Neural progenitor cell (in vitro differentiated cells): ENCODE measurements at regions not wholly inside any gene's neighbourhood (a gene's known extent, or its start where the extent isn't known, plus 50 kb on each side); places are given as distances from the start of the nearest gene placed in this dataset.

ENCODE experiments used
- DNase-seq: peaks from one replicate; pipeline ENCODE4 v3.0.0-alpha.2; 2016; ENCODE audit warnings: low spot score
- H2AFZ ChIP-seq: fragments of 200-600 bp; sonication (generic); replicated peaks from 2 replicates; pipeline ENCODE4 v1.6.1; 2016; ENCODE audit warnings: antibody characterized with exemption
- H3F3A ChIP-seq: fragments of 200-600 bp; sonication (generic); 2 replicates; pipeline ENCODE4 v1.6.1; 2016; ENCODE audit warnings: antibody characterized with exemption, low read depth
- H3K27ac ChIP-seq: fragments of 200-600 bp; sonication (generic); 2 replicates; pipeline ENCODE4 v1.5.1; 2016; ENCODE audit warnings: mild to moderate bottlenecking
- H3K27me3 ChIP-seq: fragments of 200-600 bp; sonication (generic); 2 replicates; pipeline ENCODE4 v1.6.1; 2016; ENCODE audit warnings: mild to moderate bottlenecking, moderate library complexity
- H3K36me3 ChIP-seq: fragments of 200-600 bp; sonication (generic); 2 replicates; pipeline ENCODE4 v1.5.1; 2016
- H3K4me1 ChIP-seq: fragments of 200-600 bp; sonication (generic); 2 replicates; pipeline ENCODE4 v1.6.1; 2016; ENCODE audit warnings: mixed run types
- H3K4me2 ChIP-seq: fragments of 200-600 bp; sonication (generic); 2 replicates; pipeline ENCODE4 v1.6.1; 2016
- H3K4me3 ChIP-seq: fragments of 200-600 bp; sonication (generic); 2 replicates; pipeline ENCODE4 v1.5.1; 2016
- H3K79me2 ChIP-seq: fragments of 200-600 bp; sonication (generic); 2 replicates; pipeline ENCODE4 v1.6.1; 2016; ENCODE audit warnings: low read depth
- H3K9ac ChIP-seq: fragments of 200-600 bp; sonication (generic); 2 replicates; pipeline ENCODE4 v1.6.1; 2016
- H3K9me3 ChIP-seq: fragments of 200-600 bp; sonication (generic); 2 replicates; pipeline ENCODE4 v1.5.1; 2016; ENCODE audit warnings: low read depth
- H4K20me1 ChIP-seq: fragments of 200-600 bp; sonication (generic); 2 replicates; pipeline ENCODE4 v1.6.1; 2016; ENCODE audit warnings: low read depth
- H3K27ac Mint-ChIP-seq: 3 replicates; pipeline ENCODE4 v1.8.0; 2021; ENCODE audit warnings: mixed read lengths
- H3K27me3 Mint-ChIP-seq: 2 replicates; pipeline ENCODE4 v1.8.0; 2022; ENCODE audit warnings: low read depth, mild to moderate bottlenecking, inconsistent platforms, moderate library complexity, mixed read lengths; ENCODE audit not compliant: insufficient read depth
- H3K36me3 Mint-ChIP-seq: 3 replicates; pipeline ENCODE4 v1.8.0; 2021; ENCODE audit warnings: mixed read lengths
- H3K4me1 Mint-ChIP-seq: 3 replicates; pipeline ENCODE4 v1.8.0; 2021; ENCODE audit warnings: mixed read lengths
- H3K4me3 Mint-ChIP-seq: 3 replicates; pipeline ENCODE4 v1.8.0; 2021; ENCODE audit warnings: mild to moderate bottlenecking, moderate library complexity, mixed read lengths
- H3K9me3 Mint-ChIP-seq: 3 replicates; pipeline ENCODE4 v1.8.0; 2020; ENCODE audit warnings: mixed read lengths
- EZH2 ChIP-seq: fragments of 200-600 bp; sonication (generic); IDR thresholded peaks from 2 replicates; pipeline ENCODE4 v1.6.1; 2017; ENCODE audit warnings: antibody characterized with exemption, mild to moderate bottlenecking, moderate library complexity
- EZH2phosphoT487 ChIP-seq: fragments of 200-600 bp; sonication (generic); IDR thresholded peaks from 2 replicates; pipeline ENCODE4 v1.6.1; 2017; ENCODE audit warnings: antibody characterized with exemption
- TF ChIP-seq, protein P1 (sequence below): fragments of 200-600 bp; sonication (generic); IDR thresholded peaks from 2 replicates; pipeline ENCODE4 v1.5.1; 2017; ENCODE audit warnings: antibody characterized with exemption, mild to moderate bottlenecking

DNA sequence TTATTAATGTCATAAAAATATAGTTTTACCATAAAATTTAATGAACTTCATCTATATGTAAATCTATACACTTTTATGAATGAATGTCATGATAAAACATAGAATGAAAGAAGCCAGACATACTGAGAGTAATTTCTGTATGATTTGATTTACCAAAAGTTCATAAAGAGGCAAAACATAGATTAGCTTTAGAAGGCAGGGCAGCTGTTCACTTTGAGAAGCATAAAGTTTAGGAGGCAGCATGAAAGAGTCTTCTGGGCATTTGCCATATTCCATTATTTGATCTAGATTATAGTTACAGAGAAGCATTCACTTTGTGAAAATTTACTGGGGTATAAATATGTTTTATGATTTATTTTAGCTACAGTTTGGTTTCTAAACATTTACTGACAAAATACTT is 487.2 kb downstream of the ANKRD7 start:
- Mint-ChIP-seq H3K27ac (no peak overlapping the region), H3K27me3 (no peaks in the 10 kb centered on the region), H3K36me3 (no peaks in the 10 kb centered on the region), H3K4me1 (no peaks in the 10 kb centered on the region), H3K4me3 (no peak overlapping the region), H3K9me3 (no peaks in the 10 kb centered on the region)
- H3K79me2 ChIP-seq = no peaks in the 10 kb centered on the region
- no peak overlapping the region for H3K4me2 ChIP-seq
- no peaks in the 10 kb centered on the region for H3K27me3 ChIP-seq
- H3K9me3 ChIP-seq = no peaks in the 10 kb centered on the region
- H4K20me1 ChIP-seq = no peaks in the 10 kb centered on the region
- TF ChIP-seq, protein P1, sequence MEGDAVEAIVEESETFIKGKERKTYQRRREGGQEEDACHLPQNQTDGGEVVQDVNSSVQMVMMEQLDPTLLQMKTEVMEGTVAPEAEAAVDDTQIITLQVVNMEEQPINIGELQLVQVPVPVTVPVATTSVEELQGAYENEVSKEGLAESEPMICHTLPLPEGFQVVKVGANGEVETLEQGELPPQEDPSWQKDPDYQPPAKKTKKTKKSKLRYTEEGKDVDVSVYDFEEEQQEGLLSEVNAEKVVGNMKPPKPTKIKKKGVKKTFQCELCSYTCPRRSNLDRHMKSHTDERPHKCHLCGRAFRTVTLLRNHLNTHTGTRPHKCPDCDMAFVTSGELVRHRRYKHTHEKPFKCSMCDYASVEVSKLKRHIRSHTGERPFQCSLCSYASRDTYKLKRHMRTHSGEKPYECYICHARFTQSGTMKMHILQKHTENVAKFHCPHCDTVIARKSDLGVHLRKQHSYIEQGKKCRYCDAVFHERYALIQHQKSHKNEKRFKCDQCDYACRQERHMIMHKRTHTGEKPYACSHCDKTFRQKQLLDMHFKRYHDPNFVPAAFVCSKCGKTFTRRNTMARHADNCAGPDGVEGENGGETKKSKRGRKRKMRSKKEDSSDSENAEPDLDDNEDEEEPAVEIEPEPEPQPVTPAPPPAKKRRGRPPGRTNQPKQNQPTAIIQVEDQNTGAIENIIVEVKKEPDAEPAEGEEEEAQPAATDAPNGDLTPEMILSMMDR = no peak
- TF ChIP-seq EZH2 (no peak), EZH2phosphoT487 (no peak)
- DNase-seq = no peak
- no peak overlapping the region for H3K4me3 ChIP-seq
- H3K9ac ChIP-seq = no peak overlapping the region
- no peaks in the 10 kb centered on the region for H3K4me1 ChIP-seq
- no peaks in the 10 kb centered on the region for H3F3A ChIP-seq
- H3K36me3 ChIP-seq = no peaks in the 10 kb centered on the region
- H3K27ac ChIP-seq = no peak overlapping the region
- no peak overlapping the region for H2AFZ ChIP-seq

DNA sequence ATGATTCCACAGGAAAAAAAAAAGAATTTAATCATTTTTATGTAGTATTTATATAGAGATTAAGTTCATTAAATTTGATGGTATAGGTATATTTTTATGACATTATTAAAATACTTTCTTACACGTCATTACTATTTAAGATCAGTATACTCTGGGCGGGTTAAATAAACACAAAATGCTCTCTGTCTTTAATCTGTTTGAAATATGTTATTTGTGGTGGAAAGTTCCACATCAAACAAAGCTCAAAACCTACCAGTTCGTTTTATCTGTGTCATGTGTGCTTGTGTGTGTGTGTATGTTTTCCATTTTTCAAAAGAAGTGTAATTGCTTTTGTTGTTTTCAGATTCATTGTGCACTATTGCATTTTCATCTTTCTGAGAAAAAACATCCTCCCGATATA is 488.5 kb downstream of the ANKRD7 start:
- Histone ChIP-seq H3K36me3 (no peaks in the 10 kb centered on the region), H3K9me3 (no peaks in the 10 kb centered on the region), H2AFZ (no peak overlapping the region), H3F3A (no peaks in the 10 kb centered on the region), H3K9ac (no peak overlapping the region), H3K4me1 (no peaks in the 10 kb centered on the region), H3K4me2 (no peak overlapping the region), H3K27me3 (no peaks in the 10 kb centered on the region), H3K27ac (no peak overlapping the region), H3K79me2 (no peaks in the 10 kb centered on the region), H4K20me1 (no peaks in the 10 kb centered on the region), H3K4me3 (no peak overlapping the region)
- Mint-ChIP-seq H3K36me3 (no peaks in the 10 kb centered on the region), H3K27ac (no peak overlapping the region), H3K9me3 (no peaks in the 10 kb centered on the region), H3K4me3 (no peak overlapping the region), H3K27me3 (no peaks in the 10 kb centered on the region), H3K4me1 (no peaks in the 10 kb centered on the region)
- TF ChIP-seq, protein P1 = no peak
- TF ChIP-seq EZH2phosphoT487 (no peak), EZH2 (no peak)
- no peak for DNase-seq

DNA sequence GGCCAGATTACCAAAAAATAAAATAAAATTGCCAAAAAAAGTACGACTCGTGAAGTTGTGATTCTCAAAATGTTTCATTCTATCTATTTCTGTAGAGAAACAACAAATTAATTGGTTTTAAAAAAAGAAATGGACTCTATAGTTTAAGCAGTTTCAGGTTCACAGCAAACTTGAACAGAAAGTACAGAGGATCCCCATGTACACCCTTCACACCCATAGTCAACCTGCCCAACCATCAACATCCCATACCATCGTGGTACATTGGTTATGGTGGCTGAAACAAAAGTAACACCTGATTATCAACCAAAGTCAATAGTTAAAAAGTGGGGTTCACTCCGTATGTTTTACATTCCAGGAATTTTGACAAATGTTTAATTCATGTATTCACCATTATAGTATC is 496.1 kb downstream of the ANKRD7 start:
- Mint-ChIP-seq H3K4me1 (no peaks in the 10 kb centered on the region), H3K9me3 (no peaks in the 10 kb centered on the region), H3K4me3 (no peak overlapping the region), H3K27ac (no peak overlapping the region), H3K27me3 (no peaks in the 10 kb centered on the region), H3K36me3 (no peaks in the 10 kb centered on the region)
- no peaks in the 10 kb centered on the region for H3F3A ChIP-seq
- no peaks in the 10 kb centered on the region for H3K4me1 ChIP-seq
- H3K27ac ChIP-seq = no peak overlapping the region
- H3K9ac ChIP-seq = no peak overlapping the region
- no peak for DNase-seq
- H3K4me3 ChIP-seq = no peak overlapping the region
- no peak overlapping the region for H2AFZ ChIP-seq
- H4K20me1 ChIP-seq = no peaks in the 10 kb centered on the region
- TF ChIP-seq, protein P1 = no peak
- no peak for TF ChIP-seq EZH2phosphoT487
- no peak for TF ChIP-seq EZH2
- no peaks in the 10 kb centered on the region for H3K36me3 ChIP-seq
- no peak overlapping the region for H3K4me2 ChIP-seq
- no peaks in the 10 kb centered on the region for H3K27me3 ChIP-seq
- no peaks in the 10 kb centered on the region for H3K79me2 ChIP-seq
- no peaks in the 10 kb centered on the region for H3K9me3 ChIP-seq

DNA sequence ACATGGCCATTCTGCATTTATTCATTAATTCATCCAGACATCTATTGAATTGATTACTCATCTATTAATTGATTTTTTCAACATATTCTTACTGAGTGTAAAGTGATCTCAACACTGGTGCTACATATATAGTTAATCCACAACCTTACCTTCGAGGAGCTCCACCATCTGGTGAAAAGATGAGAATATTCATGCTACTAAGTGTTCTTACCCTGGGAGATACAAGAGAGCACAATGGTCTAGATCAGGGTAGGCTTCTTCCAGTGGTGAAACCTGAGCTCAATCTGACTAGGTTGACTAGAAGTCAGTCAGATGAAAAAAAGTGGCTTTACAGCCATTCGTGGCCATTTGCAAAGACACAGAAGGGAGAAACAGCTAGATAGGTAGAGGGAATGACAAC is 507.4 kb downstream of the ANKRD7 start:
- H3K79me2 ChIP-seq = no peaks in the 10 kb centered on the region
- no peaks in the 10 kb centered on the region for H3K36me3 Mint-ChIP-seq
- no peaks in the 10 kb centered on the region for H4K20me1 ChIP-seq
- TF ChIP-seq, protein P1 = no peak
- TF ChIP-seq EZH2 (no peak), EZH2phosphoT487 (no peak)
- H3K4me3 Mint-ChIP-seq = no peak overlapping the region
- H3K27me3 ChIP-seq = no peaks in the 10 kb centered on the region
- no peak overlapping the region for H3K27ac ChIP-seq
- no peaks in the 10 kb centered on the region for H3K9me3 Mint-ChIP-seq
- no peak overlapping the region for H3K4me3 ChIP-seq
- no peak overlapping the region for H3K4me2 ChIP-seq
- no peaks in the 10 kb centered on the region for H3K4me1 Mint-ChIP-seq
- H3K9me3 ChIP-seq = no peaks in the 10 kb centered on the region
- no peaks in the 10 kb centered on the region for H3K27me3 Mint-ChIP-seq
- DNase-seq = peak; percentile 3
- no peak overlapping the region for H3K9ac ChIP-seq
- no peak overlapping the region for H2AFZ ChIP-seq
- no peak overlapping the region for H3K27ac Mint-ChIP-seq
- H3K36me3 ChIP-seq = no peaks in the 10 kb centered on the region
- no peaks in the 10 kb centered on the region for H3K4me1 ChIP-seq
- H3F3A ChIP-seq = no peaks in the 10 kb centered on the region
